ENCODE measurements at regions not wholly inside any gene's neighbourhood (a gene's known extent, or its start where the extent isn't known, plus 50 kb on each side); places are given as distances from the start of the nearest gene placed in this dataset.
"Not testable (repeated sequence)": the region's sequence is repeated elsewhere in the genome, so short reads cannot be mapped to it uniquely, and the experiment has no call there.

GRCh38 chr9:38326122-38326521 is 66.4 kb upstream of the ALDH1B1 start:
- Histone ChIP-seq H3K9me3 (no peaks in the 10 kb centered on the region), H3K4me1 (no peaks in the 10 kb centered on the region), H3K4me2 (no peak overlapping the region), H3K27ac (no peak overlapping the region), H3K4me3 (no peak overlapping the region)
- ChIA-PET CTCF (no interaction called here), POLR2A (no interaction called here)
- TF ChIP-seq TFCP2L1 (CRISPR knock-in tag; IDR thresholded peaks at IDR 0.05) (no peak), ZC3H11A (IDR thresholded peaks at IDR 0.05) (no peak), USF2 (IDR thresholded peaks at IDR 0.05) (no peak), NPAS2 (CRISPR knock-in tag; IDR thresholded peaks at IDR 0.05; ENCODE audit: borderline replicate concordance) (no peak), RNF2 (IDR thresholded peaks at IDR 0.05; ENCODE audit: borderline replicate concordance, low read depth) (no peak), HOXB13 (CRISPR knock-in tag; IDR thresholded peaks at IDR 0.05; ENCODE audit: low read depth) (no peak), CTCF (IDR thresholded peaks at IDR 0.05) (no peak), RARB (CRISPR knock-in tag; IDR thresholded peaks at IDR 0.05) (no peak), CEBPB (IDR thresholded peaks at IDR 0.05) (no peak), RCOR1 (IDR thresholded peaks at IDR 0.05; ENCODE audit: low read depth, low read length) (no peak), HOXB5 (CRISPR knock-in tag; IDR thresholded peaks at IDR 0.05) (no peak), EP300 (IDR thresholded peaks at IDR 0.05) (no peak), POLR2AphosphoS2 (conservative IDR thresholded peaks at IDR 0.05; ENCODE audit: low read length) (no peak), CHD2 (IDR thresholded peaks at IDR 0.05; ENCODE audit: low read length, partially characterized antibody) (no peak), NR3C1 (IDR thresholded peaks at IDR 0.05) (no peak), RAD21 (conservative IDR thresholded peaks at IDR 0.05 in 1 of 2, IDR thresholded peaks at IDR 0.05 in 1 of 2) (no peak), HDAC2 (IDR thresholded peaks at IDR 0.05) (no peak), REST (IDR thresholded peaks at IDR 0.05) (no peak)
- 82% methylated on average over 4 of the region's 4 CpGs for WGBS (ENCODE audit: missing lambda C conversion rate)
- DNase-seq (ENCODE audit: low read depth in 1 of 2, low spot score in 1 of 2), result no peak
- no peak for FAIRE-seq
- ATAC-seq, result no peak

- H3K4me3 ChIP-seq; POLR2A ChIA-PET; H3K4me2 ChIP-seq; H3K9me3 ChIP-seq; H3K27ac ChIP-seq; ATAC-seq; FAIRE-seq; CTCF ChIA-PET; DNase-seq (ENCODE audit: low read depth in 1 of 2, low spot score in 1 of 2): not testable (repeated sequence)
- 80% methylated on average over 11 of the region's 27 CpGs for WGBS (ENCODE audit: missing lambda C conversion rate)
- H3K4me1 ChIP-seq, result peaks cover 12% of the 10 kb centered on the region
Observed at GRCh38 chr9:38324213-38324612, 68.3 kb upstream of the ALDH1B1 start.

GRCh38 chr9:38322937-38323336 is 69.6 kb upstream of the ALDH1B1 start:
- WGBS (ENCODE audit: missing lambda C conversion rate), result 16% methylated on average over 3 of the region's 3 CpGs
- no peak for DNase-seq (ENCODE audit: low read depth in 1 of 2, low spot score in 1 of 2)
- no peak for ATAC-seq

More at GRCh38 chr9:38322937-38323336, 69.6 kb upstream of the ALDH1B1 start:
- CTCF ChIA-PET, result no interaction called here
- TF ChIP-seq FOSB (CRISPR knock-in tag; IDR thresholded peaks at IDR 0.05) (no peak), RNF2 (IDR thresholded peaks at IDR 0.05; ENCODE audit: borderline replicate concordance, low read depth) (peak; percentile 82; the same call in 1 of the 2 replicates), FOSL2 (IDR thresholded peaks at IDR 0.05) (no peak), FOSL2 (CRISPR knock-in tag; IDR thresholded peaks at IDR 0.05) (no peak), RARB (CRISPR knock-in tag; IDR thresholded peaks at IDR 0.05) (no peak)
- no peaks in the 10 kb centered on the region for H3K9me3 ChIP-seq
- no peak overlapping the region for H3K4me2 ChIP-seq
- FAIRE-seq, result no peak
- no peak overlapping the region for H3K4me3 ChIP-seq
- POLR2A ChIA-PET, result no interaction called here
- no peak overlapping the region for H3K27ac ChIP-seq
- H3K4me1 ChIP-seq, result peaks cover 12% of the 10 kb centered on the region

Measured in A549 (cell line).